SK-N-SH (cell line): ENCODE measurements at regions not wholly inside any gene's neighbourhood (a gene's known extent, or its start where the extent isn't known, plus 50 kb on each side); places are given as distances from the start of the nearest gene placed in this dataset.

ENCODE experiments used
- CTCF ChIA-PET: fragments of 300-600, 350-600 bp; formaldehyde crosslinking; extraction: SDS; loops from one replicate; lab custom pipeline; 2021; lab: Yijun Ruan, JAX
- POLR2A ChIA-PET: fragments of 350-600 bp; sonication (Branson Sonifier 250); formaldehyde crosslinking; extraction: SDS; loops from one replicate; lab custom pipeline; 2020; ENCODE audit warnings: antibody characterized with exemption, inconsistent platforms; lab: Yijun Ruan, JAX
- DNase-seq: peaks from one replicate; pipeline ENCODE4 v3.0.0; 2012
- H2AFZ ChIP-seq: fragments of 200-600 bp; sonication (generic); 2 replicates; pipeline ENCODE4 v1.8.1; 2016; ENCODE audit warnings: antibody characterized with exemption, mild to moderate bottlenecking, low read depth
- H3F3A ChIP-seq: fragments of 200-600 bp; sonication (generic); replicated peaks from 2 replicates; pipeline ENCODE3; 2016; ENCODE audit warnings: antibody characterized with exemption, mild to moderate bottlenecking; ENCODE audit not compliant: insufficient read depth
- H3K27ac ChIP-seq, 2 experiments: fragments of 200-500 bp in 1 of 2; fragments of 200-600 bp in 1 of 2; sonication (Bioruptor generic) in 1 of 2; sonication (generic), shearing (Covaris generic) in 1 of 2; 2 replicates each; pipeline versions ENCODE4 v1.5.1 to v1.6.1; 2014 to 2016; ENCODE audit warnings: low read depth in 2 of 2, inconsistent platforms in 1 of 2, low read length in 1 of 2, mild to moderate bottlenecking in 1 of 2, mixed read lengths in 1 of 2
- H3K27me3 ChIP-seq: fragments of 200-600 bp; sonication (generic), shearing (Covaris generic); 2 replicates; pipeline ENCODE4 v1.6.1; 2016; ENCODE audit warnings: mixed run types; ENCODE audit not compliant: insufficient read depth
- H3K36me3 ChIP-seq, 2 experiments: fragments of 200-500 bp in 1 of 2; fragments of 200-600 bp in 1 of 2; sonication (Bioruptor generic) in 1 of 2; sonication (generic) in 1 of 2; replicated peaks in 1 of 2; 2 replicates each; pipeline versions ENCODE3 to v1.5.1; 2014 to 2016; ENCODE audit warnings: low read length in 1 of 2, mild to moderate bottlenecking in 1 of 2; ENCODE audit not compliant: insufficient read depth in 2 of 2, control insufficient read depth in 1 of 2
- H3K4me1 ChIP-seq, 2 experiments: fragments of 200-500 bp in 1 of 2; fragments of 200-600 bp in 1 of 2; sonication (Bioruptor generic) in 1 of 2; sonication (generic), shearing (Covaris generic) in 1 of 2; 2 replicates each; pipeline versions ENCODE4 v1.5.1 to v1.6.1; 2014 to 2016; ENCODE audit warnings: low read depth in 1 of 2, low read length in 1 of 2, mixed run types in 1 of 2; ENCODE audit not compliant: insufficient read depth in 2 of 2, control insufficient read depth in 1 of 2
- H3K4me2 ChIP-seq: fragments of 200-600 bp; sonication (generic), shearing (Covaris generic); 2 replicates; pipeline ENCODE4 v1.6.1; 2017; ENCODE audit warnings: mixed run types
- H3K4me3 ChIP-seq, 2 experiments: fragments of 200-500 bp in 1 of 2; fragments of 200-600 bp in 1 of 2; sonication (Bioruptor generic) in 1 of 2; sonication (generic), shearing (Covaris generic) in 1 of 2; 2 replicates each; pipeline versions ENCODE4 v1.5.1 to v1.8.1; 2014 to 2016; ENCODE audit warnings: low read depth in 2 of 2, inconsistent platforms in 1 of 2, low read length in 1 of 2, mild to moderate bottlenecking in 1 of 2, mixed read lengths in 1 of 2, moderate library complexity in 1 of 2
- H3K79me2 ChIP-seq: fragments of 200-600 bp; sonication (generic); 2 replicates; pipeline ENCODE4 v1.8.1; 2017; ENCODE audit warnings: mild to moderate bottlenecking; ENCODE audit not compliant: insufficient read depth
- H3K9ac ChIP-seq: fragments of 200-600 bp; sonication (generic); 2 replicates; pipeline ENCODE4 v1.6.1; 2017; ENCODE audit warnings: mixed run types
- H3K9me2 ChIP-seq: fragments of 200-600 bp; sonication (generic); 2 replicates; pipeline ENCODE4 v1.6.1; 2017; ENCODE audit warnings: mixed run types
- H3K9me3 ChIP-seq: fragments of 200-600 bp; sonication (generic); 2 replicates; pipeline ENCODE4 v1.6.1; 2017; ENCODE audit warnings: mixed run types, mild to moderate bottlenecking, moderate library complexity
- H4K20me1 ChIP-seq: fragments of 200-600 bp; sonication (generic); 2 replicates; pipeline ENCODE4 v1.6.1; 2017; ENCODE audit warnings: mild to moderate bottlenecking, mixed run types; ENCODE audit not compliant: insufficient read depth
- CHD2 ChIP-seq: fragments of 150-350 bp; IDR thresholded peaks from 2 replicates; pipeline ENCODE4 v1.6.1; 2018; ENCODE audit warnings: low read length; ENCODE audit not compliant: partially characterized antibody
- EP300 ChIP-seq, 2 experiments: IDR thresholded peaks; 2 replicates each; pipeline versions ENCODE4 v1.4.0 to v1.6.1; 2012; ENCODE audit warnings: borderline replicate concordance in 1 of 2, low read depth in 1 of 2, low read length in 1 of 2
- EZH2phosphoT487 ChIP-seq: fragments of 200-600 bp; sonication (generic); IDR thresholded peaks from 2 replicates; pipeline ENCODE4 v1.6.1; 2017; ENCODE audit warnings: low read depth, mixed run types, mild to moderate bottlenecking, antibody characterized with exemption, moderate library complexity, borderline replicate concordance
- FOSL2 ChIP-seq: IDR thresholded peaks from 2 replicates; pipeline ENCODE4 v1.4.0; 2012; ENCODE audit warnings: low read depth, mild to moderate bottlenecking, moderate library complexity, borderline replicate concordance
- FOXJ3 ChIP-seq: sonication (generic); formaldehyde crosslinking; IDR thresholded peaks from 2 replicates; pipeline ENCODE4 v1.5.1; 2020; ENCODE audit warnings: mild to moderate bottlenecking, missing genetic modification reagents
- GABPA ChIP-seq: IDR thresholded peaks from 2 replicates; pipeline ENCODE4 v1.4.0; 2012; ENCODE audit warnings: low read depth, mild to moderate bottlenecking
- GATA2 ChIP-seq: sonication (generic); formaldehyde crosslinking; IDR thresholded peaks from 2 replicates; pipeline ENCODE4 v1.5.0; 2020; ENCODE audit warnings: mild to moderate bottlenecking, missing genetic modification reagents
- JUND ChIP-seq: IDR thresholded peaks from 2 replicates; pipeline ENCODE4 v1.4.0; 2012
- NFIC ChIP-seq: IDR thresholded peaks from 2 replicates; pipeline ENCODE4 v1.4.0; 2012; ENCODE audit warnings: borderline replicate concordance
- POLR2AphosphoS5 ChIP-seq: IDR thresholded peaks from 2 replicates; pipeline ENCODE4 v1.6.1; 2012; ENCODE audit warnings: low read depth, low read length
- RFX5 ChIP-seq: IDR thresholded peaks from 2 replicates; pipeline ENCODE4 v1.6.1; 2012; ENCODE audit warnings: mild to moderate bottlenecking, improper control_type of control experiment, low read length
- SIN3A ChIP-seq: IDR thresholded peaks from 2 replicates; pipeline ENCODE4 v1.6.1; 2012; ENCODE audit warnings: low read depth, mild to moderate bottlenecking, low read length, moderate library complexity, borderline replicate concordance
- SMC3 ChIP-seq: IDR thresholded peaks from 2 replicates; pipeline ENCODE4 v1.6.1; 2012; ENCODE audit warnings: low read depth, low read length, improper control_type of control experiment
- TAF1 ChIP-seq: IDR thresholded peaks from 2 replicates; pipeline ENCODE4 v1.6.1; 2012; ENCODE audit warnings: low read depth, mild to moderate bottlenecking, low read length, moderate library complexity, borderline replicate concordance
- TEAD4 ChIP-seq: IDR thresholded peaks from 2 replicates; pipeline ENCODE4 v1.4.0; 2012; ENCODE audit warnings: mild to moderate bottlenecking, borderline replicate concordance; ENCODE audit not compliant: insufficient read depth
- YY1 ChIP-seq: IDR thresholded peaks from 2 replicates; pipeline ENCODE4 v1.4.0; 2012; ENCODE audit warnings: low read depth, mild to moderate bottlenecking
- WGBS: methylation state at CpG from one replicate; pipeline ENCODE4 v1.1.6; 2017; ENCODE audit warnings: low lambda C conversion rate; 5-methylcytosine and 5-hydroxymethylcytosine counted together
- TF ChIP-seq, protein P1 (sequence below): IDR thresholded peaks from 2 replicates; pipeline ENCODE4 v1.4.0; 2012; ENCODE audit warnings: low read depth, borderline replicate concordance
- TF ChIP-seq, protein P2 (sequence below): IDR thresholded peaks from 2 replicates; pipeline ENCODE4 v1.4.0; 2012; ENCODE audit warnings: low read depth
- TF ChIP-seq, protein P3 (sequence below): fragments of 150-350 bp; IDR thresholded peaks from 2 replicates; pipeline ENCODE4 v1.6.1; 2017; ENCODE audit warnings: antibody characterized with exemption, low read length, low read depth, borderline replicate concordance

DNA sequence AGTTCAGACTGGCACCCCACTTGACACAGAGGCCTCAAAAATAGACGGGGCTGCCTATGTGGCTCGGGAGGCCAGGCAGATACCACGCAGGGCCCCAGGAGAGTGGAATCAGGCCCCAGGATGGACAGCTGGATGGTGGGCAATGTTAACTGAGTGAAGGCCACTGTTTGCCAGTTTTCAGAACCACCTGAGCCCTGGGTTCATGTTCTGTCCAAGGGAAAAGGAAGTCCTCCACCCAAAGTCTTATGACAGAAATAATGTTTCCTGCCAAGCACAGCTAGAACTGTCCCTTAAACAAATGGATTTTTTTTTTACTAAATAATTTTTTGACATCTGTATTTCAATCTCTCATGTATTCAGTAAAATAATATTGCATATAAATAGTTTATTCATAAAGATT, 228.4 kb downstream of the KLF13 start:
- TF ChIP-seq TAF1 = no peak
- TF ChIP-seq SIN3A = no peak
- no peak for TF ChIP-seq RFX5
- TF ChIP-seq POLR2AphosphoS5 = no peak
- TF ChIP-seq YY1 = no peak
- Histone ChIP-seq H3K9me2 (no peaks in the 10 kb centered on the region), H3K27ac (no peak overlapping the region), H3K4me2 (no peak overlapping the region), H2AFZ (no peak overlapping the region), H3K36me3 (no peaks in the 10 kb centered on the region), H3K4me3 (no peak overlapping the region), H3K27me3 (no peaks in the 10 kb centered on the region), H3K79me2 (no peaks in the 10 kb centered on the region), H3K9ac (no peak overlapping the region), H3K9me3 (no peaks in the 10 kb centered on the region), H4K20me1 (no peaks in the 10 kb centered on the region), H3F3A (no peaks in the 10 kb centered on the region), H3K4me1 (no peaks in the 10 kb centered on the region; a peak in 1 of 4 replicates)
- DNase-seq = no peak
- 33% methylated on average over 1 of the region's 3 CpGs for WGBS
- ChIA-PET POLR2A (no interaction called here), CTCF (no interaction called here)

DNA sequence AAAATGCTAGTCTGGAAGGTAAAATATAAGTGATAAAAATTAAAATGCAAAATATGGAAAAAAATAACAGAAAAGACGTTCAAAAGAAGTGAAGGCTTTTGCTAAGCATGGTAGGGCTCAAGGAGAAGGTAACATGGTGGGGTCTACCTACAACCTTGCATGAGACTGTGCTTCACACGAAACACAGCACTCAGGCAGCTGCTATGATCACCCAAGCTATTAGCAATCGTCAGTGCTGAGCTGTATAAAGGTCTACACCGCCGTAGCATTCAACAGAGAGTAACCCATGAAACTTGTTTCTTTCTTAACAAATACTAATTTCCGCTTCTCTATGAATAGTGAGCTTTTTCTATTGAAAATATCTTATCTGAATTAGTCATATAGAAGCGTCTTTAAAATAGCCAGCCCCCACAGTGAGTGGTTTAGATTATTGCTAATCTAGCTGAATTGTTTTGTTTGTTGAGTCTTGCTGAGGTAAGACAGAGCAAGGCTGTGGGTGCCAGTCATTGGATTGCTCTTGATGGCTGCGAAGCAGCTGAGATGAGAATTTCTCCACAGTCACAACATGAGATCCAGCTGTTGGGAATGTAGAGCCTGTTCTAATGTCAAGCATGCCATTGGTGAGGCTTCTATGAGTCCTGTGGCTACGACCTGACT, 230.0 kb downstream of the KLF13 start:
- Histone ChIP-seq H3K4me2 (no peak overlapping the region), H3K4me3 (no peak overlapping the region), H3K9ac (no peak overlapping the region), H3K9me3 (no peaks in the 10 kb centered on the region), H3K79me2 (no peaks in the 10 kb centered on the region), H3K27ac (no peak overlapping the region), H4K20me1 (no peaks in the 10 kb centered on the region), H3K4me1 (no peaks in the 10 kb centered on the region; a peak in 1 of 4 replicates), H2AFZ (no peak overlapping the region), H3K9me2 (no peaks in the 10 kb centered on the region), H3K27me3 (no peaks in the 10 kb centered on the region), H3F3A (no peaks in the 10 kb centered on the region), H3K36me3 (no peaks in the 10 kb centered on the region)
- no peak for DNase-seq
- ChIA-PET POLR2A (no interaction called here), CTCF (interaction anchor here (1.0 to 1.2 kb wide), 2 partner anchors 10 to 51 kb away, joined by 3 to 4 read pairs; no protein-coding TSS in a partner anchor)
- no peak for TF ChIP-seq CHD2
- no peak for TF ChIP-seq SMC3
- TF ChIP-seq NFIC = no peak
- TF ChIP-seq GATA2 (CRISPR knock-in tag) = no peak
- no peak for TF ChIP-seq TAF1
- TF ChIP-seq EP300 (IDR thresholded peaks at IDR 0.05; ENCODE audit: borderline replicate concordance in 1 of 2, low read depth in 1 of 2, low read length in 1 of 2) = no peak
- no peak for TF ChIP-seq JUND
- TF ChIP-seq, protein P1, sequence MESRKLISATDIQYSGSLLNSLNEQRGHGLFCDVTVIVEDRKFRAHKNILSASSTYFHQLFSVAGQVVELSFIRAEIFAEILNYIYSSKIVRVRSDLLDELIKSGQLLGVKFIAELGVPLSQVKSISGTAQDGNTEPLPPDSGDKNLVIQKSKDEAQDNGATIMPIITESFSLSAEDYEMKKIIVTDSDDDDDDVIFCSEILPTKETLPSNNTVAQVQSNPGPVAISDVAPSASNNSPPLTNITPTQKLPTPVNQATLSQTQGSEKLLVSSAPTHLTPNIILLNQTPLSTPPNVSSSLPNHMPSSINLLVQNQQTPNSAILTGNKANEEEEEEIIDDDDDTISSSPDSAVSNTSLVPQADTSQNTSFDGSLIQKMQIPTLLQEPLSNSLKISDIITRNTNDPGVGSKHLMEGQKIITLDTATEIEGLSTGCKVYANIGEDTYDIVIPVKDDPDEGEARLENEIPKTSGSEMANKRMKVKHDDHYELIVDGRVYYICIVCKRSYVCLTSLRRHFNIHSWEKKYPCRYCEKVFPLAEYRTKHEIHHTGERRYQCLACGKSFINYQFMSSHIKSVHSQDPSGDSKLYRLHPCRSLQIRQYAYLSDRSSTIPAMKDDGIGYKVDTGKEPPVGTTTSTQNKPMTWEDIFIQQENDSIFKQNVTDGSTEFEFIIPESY = no peak
- TF ChIP-seq, protein P2, sequence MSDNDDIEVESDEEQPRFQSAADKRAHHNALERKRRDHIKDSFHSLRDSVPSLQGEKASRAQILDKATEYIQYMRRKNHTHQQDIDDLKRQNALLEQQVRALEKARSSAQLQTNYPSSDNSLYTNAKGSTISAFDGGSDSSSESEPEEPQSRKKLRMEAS = no peak
- no peak for TF ChIP-seq FOSL2
- TF ChIP-seq TEAD4 = no peak
- TF ChIP-seq EZH2phosphoT487 = no peak
- TF ChIP-seq, protein P3, sequence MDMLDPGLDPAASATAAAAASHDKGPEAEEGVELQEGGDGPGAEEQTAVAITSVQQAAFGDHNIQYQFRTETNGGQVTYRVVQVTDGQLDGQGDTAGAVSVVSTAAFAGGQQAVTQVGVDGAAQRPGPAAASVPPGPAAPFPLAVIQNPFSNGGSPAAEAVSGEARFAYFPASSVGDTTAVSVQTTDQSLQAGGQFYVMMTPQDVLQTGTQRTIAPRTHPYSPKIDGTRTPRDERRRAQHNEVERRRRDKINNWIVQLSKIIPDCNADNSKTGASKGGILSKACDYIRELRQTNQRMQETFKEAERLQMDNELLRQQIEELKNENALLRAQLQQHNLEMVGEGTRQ = no peak
- no peak for TF ChIP-seq GABPA
- no peak for TF ChIP-seq FOXJ3
- WGBS = 28% methylated on average over 9 of the region's 9 CpGs
